Transverse colon (tissue), 4 donors: ENCODE measurements at regions not wholly inside any gene's neighbourhood (a gene's known extent, or its start where the extent isn't known, plus 50 kb on each side); places are given as distances from the start of the nearest gene placed in this dataset.
A peak's percentile ranks its signal among the peaks of the same experiment; 100 is the strongest.

Source experiments
- DNase-seq: peaks from one replicate; pipeline ENCODE4 v3.0.0-alpha.2; 2019
- H3K27ac ChIP-seq, 4 donors: fragments of 200-600 bp; sonication (generic); 2 replicates each; pipeline ENCODE4 v1.5.1; 2016 to 2018; ENCODE audit warnings: inconsistent platforms in 4 of 4
- H3K27me3 ChIP-seq: fragments of 200-600 bp; sonication (generic); 2 replicates; pipeline ENCODE4 v1.5.1; 2017; ENCODE audit warnings: inconsistent platforms
- H3K36me3 ChIP-seq, 4 donors: fragments of 200-600 bp; sonication (generic); 2 replicates each; pipeline ENCODE4 v1.5.1; 2017 to 2019; ENCODE audit warnings: inconsistent platforms in 4 of 4
- H3K4me1 ChIP-seq, 4 donors: fragments of 200-600 bp; sonication (generic); 2 replicates each; pipeline ENCODE4 v1.5.1; 2017 to 2020; ENCODE audit warnings: inconsistent platforms in 4 of 4
- H3K4me3 ChIP-seq, 4 donors: fragments of 200-600 bp; sonication (generic); 1 replicate in 1 of 4; 2 replicates in 3 of 4; pipeline versions ENCODE4 v1.5.1 to v1.6.1; 2017 to 2019; ENCODE audit warnings: inconsistent platforms in 4 of 4
- H3K9me3 ChIP-seq, 2 donors: fragments of 200-600 bp; sonication (generic); 2 replicates each; pipeline ENCODE4 v1.5.1; 2017 to 2019; ENCODE audit warnings: inconsistent platforms in 2 of 2
- CTCF ChIP-seq, 5 experiments: fragments of 200-600 bp in 3 of 5; fragments of 450-650 bp in 2 of 5; sonication (generic) in 3 of 5; IDR thresholded peaks; 1 replicate in 2 of 5; 2 replicates in 3 of 5; pipeline ENCODE4 v1.5.1; 2016 to 2017; ENCODE audit warnings: antibody characterized with exemption in 5 of 5, inconsistent platforms in 3 of 5, mild to moderate bottlenecking in 2 of 5, moderate library complexity in 1 of 5
- EP300 ChIP-seq: sonication (generic); formaldehyde crosslinking; IDR thresholded peaks from one replicate; pipeline ENCODE4 v1.6.1; 2017; ENCODE audit warnings: antibody characterized with exemption, low read depth
- POLR2A ChIP-seq: fragments of 450-650 bp; IDR thresholded peaks from one replicate; pipeline ENCODE4 v1.6.1; 2016; ENCODE audit warnings: antibody characterized with exemption, mild to moderate bottlenecking, moderate library complexity
- POLR2AphosphoS5 ChIP-seq, 3 donors: sonication (generic); formaldehyde crosslinking; IDR thresholded peaks; one replicate each; pipeline ENCODE4 v1.6.1; 2016; ENCODE audit warnings: antibody characterized with exemption in 3 of 3
- WGBS, 2 donors: methylation state at CpG; one replicate each; pipeline ENCODE4 v1.1.5; 2018; ENCODE audit warnings: low coverage in 1 of 2; 5-methylcytosine and 5-hydroxymethylcytosine counted together
- in situ Hi-C, 4 donors: fragments of 200-750 bp; cut with MboI; loops; one replicate each; pipeline versions ENCODE4 v1.15.0 to v1.15.1; 2017; ENCODE audit warnings: low sequenced_read_pairs in 3 of 4, low pct_ligation_motif_present in 1 of 4, low pct_unique_long_range_greater_than_20kb in 1 of 4
- intact Hi-C: fragments of 100-400 bp; cut with DNase I; formaldehyde crosslinking; loops from one replicate; pipeline ENCODE4 v1.15.1; 2023; ENCODE audit warnings: low total_unique reads

DNA sequence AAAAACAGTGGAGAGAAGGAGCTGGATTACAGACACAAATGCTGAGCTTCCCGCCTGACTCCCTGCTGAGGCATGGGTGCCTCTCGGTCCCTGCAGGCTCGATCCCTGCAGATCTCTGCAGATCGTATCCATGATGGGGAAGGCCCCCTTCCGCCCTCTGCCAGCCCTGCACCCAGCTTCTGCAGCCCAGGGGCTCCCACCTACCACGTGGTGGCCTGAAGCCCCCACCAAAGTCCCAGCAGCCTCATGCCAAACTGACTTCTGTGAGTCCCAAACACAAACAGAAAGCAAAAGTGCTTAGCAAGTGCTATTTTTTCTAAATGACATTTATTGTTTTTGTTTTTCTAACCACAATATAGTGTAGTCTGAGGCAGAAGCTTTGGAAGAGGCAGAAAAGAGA lies 127.1 kb upstream of the CHST15 start:
- H3K4me3 ChIP-seq: no peak overlapping the region
- 65% methylated on average over 6 of the region's 6 CpGs; no CpG with 5 or more reads in 1 of the 2 donors for WGBS, 2 donors
- H3K27me3 ChIP-seq: no peaks in the 10 kb centered on the region
- H3K4me1 ChIP-seq: peaks cover 0 to 8% (median 0%) of the 10 kb centered on the region in 4 donors
- in situ Hi-C loops: no loop called here
- H3K27ac ChIP-seq: peak overlapping the region in 2 of 4 donors; percentile 20 to 31
- DNase-seq: no peak
- no peaks in the 10 kb centered on the region for H3K36me3 ChIP-seq
- TF ChIP-seq POLR2AphosphoS5 (IDR thresholded peaks at IDR 0.05) (no peak), EP300 (no peak), POLR2A (no peak), CTCF (IDR thresholded peaks at IDR 0.05) (no peak)
- intact Hi-C loops: no loop called here
- no peaks in the 10 kb centered on the region for H3K9me3 ChIP-seq

GRCh38 chr10:124219655-124220054 lies 126.3 kb upstream of the CHST15 start:
- 78% methylated on average over 7 of the region's 7 CpGs; no CpG with 5 or more reads in 1 of the 2 donors for WGBS, 2 donors
- Histone ChIP-seq H3K4me1 (peaks cover 0 to 8% (median 0%) of the 10 kb centered on the region in 4 donors), H3K27me3 (no peaks in the 10 kb centered on the region), H3K36me3 (no peaks in the 10 kb centered on the region), H3K9me3 (no peaks in the 10 kb centered on the region), H3K4me3 (no peak overlapping the region), H3K27ac (no peak overlapping the region)
- intact Hi-C loops: no loop called here
- no peak for TF ChIP-seq POLR2AphosphoS5 (IDR thresholded peaks at IDR 0.05)
- no peak for TF ChIP-seq CTCF (IDR thresholded peaks at IDR 0.05)
- no peak for TF ChIP-seq EP300
- TF ChIP-seq POLR2A: no peak
- in situ Hi-C loops: no loop called here
- no peak for DNase-seq

DNA sequence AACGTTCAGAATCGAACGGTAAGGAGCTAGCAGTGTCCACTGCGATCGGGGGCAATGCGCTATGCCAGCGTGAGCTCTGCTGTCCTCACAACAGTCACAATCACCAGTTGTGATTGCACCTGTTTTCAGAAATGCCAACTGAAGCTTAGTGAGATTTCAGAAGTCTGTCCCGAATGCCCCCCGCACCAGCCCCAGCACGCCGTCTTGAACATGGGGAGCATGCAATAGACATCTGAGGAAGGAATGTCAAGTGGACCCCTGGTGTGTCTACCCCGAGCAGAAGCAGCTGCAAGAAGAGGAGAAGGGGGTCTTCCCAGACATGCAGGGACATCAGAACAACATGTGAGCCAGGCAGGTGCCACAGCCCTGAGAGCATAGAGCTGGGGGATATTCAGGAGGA lies 125.7 kb upstream of the CHST15 start:
- H3K4me3 ChIP-seq: no peak overlapping the region
- peaks cover 0 to 8% (median 0%) of the 10 kb centered on the region in 4 donors for H3K4me1 ChIP-seq
- WGBS, 2 donors: 60 to 86% methylated on average over 5 to 12 of the region's 12 CpGs
- H3K36me3 ChIP-seq: no peaks in the 10 kb centered on the region
- in situ Hi-C loops: no loop called here
- TF ChIP-seq EP300: no peak
- TF ChIP-seq CTCF (IDR thresholded peaks at IDR 0.05): no peak
- TF ChIP-seq POLR2AphosphoS5 (IDR thresholded peaks at IDR 0.05): no peak
- no peak for TF ChIP-seq POLR2A
- intact Hi-C loops: no loop called here
- H3K27ac ChIP-seq: no peak overlapping the region
- H3K27me3 ChIP-seq: no peaks in the 10 kb centered on the region
- no peaks in the 10 kb centered on the region for H3K9me3 ChIP-seq
- DNase-seq: no peak

DNA sequence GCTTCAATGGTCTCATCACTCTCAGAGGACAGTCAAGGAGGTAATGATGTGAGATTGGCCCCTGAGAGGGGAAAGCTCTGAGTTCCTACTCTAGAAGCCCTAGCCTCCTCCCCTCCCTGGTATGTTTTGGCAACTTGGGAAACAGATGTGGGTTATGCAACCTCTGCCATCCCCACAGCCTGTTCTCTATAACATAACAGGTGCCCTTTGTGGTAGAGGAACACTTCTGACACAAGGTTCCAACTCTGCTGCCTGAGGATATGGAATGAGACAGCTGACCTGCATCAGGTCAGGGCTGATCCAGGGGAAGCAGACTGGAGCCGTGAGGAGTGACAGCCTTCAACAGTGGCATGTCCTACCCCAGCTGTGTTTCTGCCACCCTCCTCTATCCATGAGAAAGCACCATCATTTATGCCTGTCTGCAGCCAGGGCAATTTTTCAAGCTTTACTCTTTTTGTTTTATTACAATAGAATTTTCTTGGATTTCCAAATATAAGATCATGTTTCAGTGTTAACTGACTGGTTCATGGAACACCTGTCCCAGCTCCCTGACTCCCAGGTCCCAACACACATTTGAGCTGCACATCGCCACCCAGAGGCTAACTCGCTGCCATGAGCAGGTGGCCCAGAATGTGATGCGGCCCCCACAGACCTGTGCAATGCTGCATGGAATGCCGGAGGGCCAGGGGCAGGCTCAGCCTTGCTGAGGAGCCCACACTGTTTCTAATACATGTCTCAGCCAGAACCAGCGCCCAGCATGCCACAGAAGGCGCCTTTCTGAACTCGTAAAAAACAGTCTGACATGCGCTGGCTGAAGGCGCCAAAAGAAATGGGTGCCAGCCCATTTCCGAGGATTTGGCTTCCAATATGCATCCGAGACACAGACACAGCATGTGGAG lies 124.8 kb upstream of the CHST15 start:
- H3K9me3 ChIP-seq: no peaks in the 10 kb centered on the region
- no peak for DNase-seq
- H3K27me3 ChIP-seq: no peaks in the 10 kb centered on the region
- no peaks in the 10 kb centered on the region for H3K36me3 ChIP-seq
- H3K4me1 ChIP-seq: peaks cover 0 to 8% (median 0%) of the 10 kb centered on the region in 4 donors
- TF ChIP-seq POLR2AphosphoS5 (IDR thresholded peaks at IDR 0.05) (no peak), CTCF (IDR thresholded peaks at IDR 0.05) (no peak), POLR2A (no peak), EP300 (no peak)
- H3K27ac ChIP-seq: no peak overlapping the region
- WGBS, 2 donors: 91% methylated on average over 10 of the region's 12 CpGs; no CpG with 5 or more reads in 1 of the 2 donors
- intact Hi-C loops (no loop called here), in situ Hi-C loops (no loop called here)
- H3K4me3 ChIP-seq: no peak overlapping the region
